ENCODE measurements at regions not wholly inside any gene's neighbourhood (a gene's known extent, or its start where the extent isn't known, plus 50 kb on each side); places are given as distances from the start of the nearest gene placed in this dataset.
A peak's percentile ranks its signal among the peaks of the same experiment; 100 is the strongest.
"Not testable (repeated sequence)": the region's sequence is repeated elsewhere in the genome, so short reads cannot be mapped to it uniquely, and the experiment has no call there.

DNA sequence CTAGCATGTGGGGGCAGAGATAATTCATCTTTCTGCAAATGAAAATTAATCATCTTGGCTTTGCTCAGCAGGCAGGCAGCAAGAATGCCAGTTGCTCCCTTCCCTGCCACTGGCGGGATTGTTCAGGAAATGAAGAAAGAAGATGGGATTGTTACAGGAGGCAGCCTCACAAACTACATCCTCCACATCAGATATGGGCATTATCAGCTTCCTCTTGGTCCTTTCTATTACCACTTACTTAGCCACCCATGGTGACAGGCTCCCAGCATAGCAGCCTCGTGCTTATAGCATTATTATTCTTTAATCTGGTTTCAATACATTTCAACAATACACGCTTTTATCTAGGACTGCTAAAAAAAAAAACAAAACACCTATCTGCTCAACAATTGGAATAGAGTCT, 461.6 kb upstream of the ISX start:
- DNase-seq (ENCODE audit: low spot score): no peak

DNA sequence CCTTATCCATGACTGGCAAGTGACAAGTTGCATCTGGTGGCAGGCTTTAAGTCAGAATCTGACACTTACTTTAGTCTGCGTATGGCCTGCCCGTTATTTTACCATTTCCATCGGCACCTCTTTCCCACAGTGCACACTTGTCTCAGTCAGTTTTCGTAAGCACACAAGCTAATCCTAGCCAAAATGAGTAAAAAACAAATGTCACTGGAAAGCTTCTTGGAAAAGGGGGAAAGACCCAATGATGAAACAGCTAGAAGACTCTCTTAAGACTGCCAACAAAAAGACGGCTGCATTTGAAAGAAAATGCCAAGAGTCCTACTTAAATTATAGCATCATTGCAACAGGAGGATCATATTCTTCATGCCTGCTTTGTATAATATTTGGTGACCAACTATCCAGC, 457.9 kb upstream of the ISX start:
- DNase-seq (ENCODE audit: low spot score): no peak

DNA sequence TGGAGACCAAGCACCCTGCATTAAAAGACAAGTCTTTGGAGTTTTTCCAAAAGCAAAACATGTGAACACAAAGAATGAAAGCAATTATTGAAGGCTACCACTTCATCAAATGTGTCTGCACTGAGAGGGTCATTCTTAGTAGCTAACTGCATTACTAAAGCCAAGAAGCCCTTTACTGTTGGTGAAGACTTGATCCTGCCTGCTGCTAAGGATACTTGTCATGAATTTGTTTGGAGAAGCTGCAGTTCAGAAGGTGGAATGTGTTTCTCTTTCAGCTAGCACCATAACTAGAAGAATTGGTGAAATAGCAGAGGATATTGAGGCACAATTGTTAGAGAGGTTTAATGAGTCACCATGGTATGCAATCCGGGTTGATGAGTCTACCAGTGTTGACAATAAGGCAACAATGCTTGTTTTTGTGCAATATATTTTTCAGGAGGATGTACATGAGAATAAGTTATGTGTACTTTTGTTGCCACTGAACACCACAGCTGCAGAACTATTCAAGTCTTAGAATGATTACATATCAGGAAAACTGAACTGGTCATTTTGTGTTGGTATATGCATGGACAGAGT, 457.3 kb upstream of the ISX start:
- peak; percentile 60 for DNase-seq (ENCODE audit: low spot score)

DNA sequence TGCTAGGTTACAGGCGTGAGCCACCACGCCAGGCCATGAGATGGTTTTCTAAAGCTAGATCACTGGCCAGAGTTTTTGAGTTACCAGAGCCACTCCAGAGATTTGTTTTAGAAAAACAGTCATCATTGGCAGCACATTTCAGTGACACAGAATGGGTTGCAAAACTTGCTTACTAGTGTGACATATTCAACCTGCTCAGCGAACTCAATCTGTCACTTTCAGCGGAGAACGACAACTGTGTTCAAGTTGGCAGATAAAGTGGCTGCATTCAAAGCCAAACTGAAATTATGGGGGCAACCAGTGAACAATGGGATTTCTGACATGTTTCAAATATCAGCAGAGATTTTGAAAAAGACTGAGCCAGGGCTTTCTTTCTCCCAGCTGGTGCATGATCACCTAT, 456.3 kb upstream of the ISX start:
- DNase-seq (ENCODE audit: low spot score): no peak

DNA sequence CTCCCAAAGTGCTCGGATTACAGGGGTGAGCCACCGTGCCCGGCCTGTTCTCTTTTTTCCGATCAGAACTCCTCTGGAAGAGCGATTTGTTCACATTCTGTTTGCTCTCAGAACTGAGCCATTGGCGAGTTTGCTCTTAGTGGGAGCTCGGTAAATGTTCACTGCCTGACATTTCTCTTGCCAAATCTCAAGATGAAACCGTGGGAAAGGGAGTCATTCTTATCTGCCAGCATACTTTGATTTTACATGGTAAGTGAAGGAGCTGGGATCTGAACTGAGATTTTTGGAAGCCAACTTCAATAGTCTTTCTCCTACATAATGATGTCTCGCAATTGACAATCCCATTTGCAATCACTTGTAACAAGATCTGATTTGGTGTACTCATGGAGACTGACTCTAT, 445.8 kb upstream of the ISX start:
- no peak for DNase-seq (ENCODE audit: low spot score)

DNA sequence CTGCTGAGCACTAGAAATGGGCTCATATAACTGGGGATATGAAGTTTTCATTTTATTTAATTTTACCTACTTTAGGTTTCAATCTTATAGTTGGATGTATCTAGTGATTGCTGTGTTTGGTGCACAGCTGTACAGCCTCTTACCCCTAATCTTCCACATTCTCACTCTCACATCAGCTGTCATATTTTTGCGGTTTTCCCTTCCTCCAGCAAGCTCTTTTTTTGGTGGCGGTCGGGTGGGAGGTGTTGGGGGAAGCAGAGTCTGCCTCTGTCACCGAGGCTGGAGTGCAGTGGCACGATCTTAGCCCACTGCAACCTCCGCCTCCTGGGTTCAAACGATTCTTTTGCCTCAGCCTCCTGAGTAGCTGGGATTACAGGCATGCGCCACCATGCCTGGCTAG, 445.1 kb upstream of the ISX start:
- DNase-seq (ENCODE audit: low spot score): no peak

DNA sequence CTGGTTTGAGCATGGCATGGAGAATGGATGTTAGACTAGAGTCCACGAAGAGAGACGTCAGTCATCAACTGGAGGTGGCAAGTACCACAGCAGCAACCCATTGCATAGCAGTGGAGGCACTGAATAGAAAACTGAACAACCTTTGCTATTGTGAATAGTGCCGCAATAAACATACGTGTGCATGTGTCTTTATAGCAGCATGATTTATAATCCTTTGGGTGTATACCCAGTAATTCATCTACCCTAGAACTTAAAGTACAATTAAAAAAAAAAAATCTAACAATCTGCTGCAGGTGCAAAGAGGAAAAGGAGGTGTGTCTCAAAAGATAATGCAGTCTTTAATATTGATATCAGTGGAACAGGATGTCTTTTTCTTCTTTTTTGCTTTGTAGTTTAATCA, 443.4 kb upstream of the ISX start:
- DNase-seq (ENCODE audit: low spot score): no peak

DNA sequence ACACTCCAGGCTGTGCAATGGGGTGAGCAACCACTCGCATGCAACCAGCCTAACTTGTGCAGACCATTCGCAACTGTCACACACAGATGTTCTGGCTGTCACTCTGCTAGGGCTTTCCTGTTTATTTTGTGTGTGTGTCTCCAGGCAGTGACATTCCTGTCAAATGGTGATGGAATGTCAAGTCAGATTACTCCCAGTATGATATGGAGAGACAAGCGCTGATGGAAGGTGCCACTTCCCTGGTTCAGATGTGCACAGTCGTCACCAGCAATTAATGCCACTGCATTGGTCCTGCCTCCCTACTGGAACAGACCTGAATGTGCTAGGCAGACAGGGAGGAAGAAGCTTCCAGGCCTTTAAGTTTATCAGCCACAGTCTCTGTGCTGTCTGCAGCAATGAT, 442.4 kb upstream of the ISX start:
- no peak for DNase-seq (ENCODE audit: low spot score)

DNA sequence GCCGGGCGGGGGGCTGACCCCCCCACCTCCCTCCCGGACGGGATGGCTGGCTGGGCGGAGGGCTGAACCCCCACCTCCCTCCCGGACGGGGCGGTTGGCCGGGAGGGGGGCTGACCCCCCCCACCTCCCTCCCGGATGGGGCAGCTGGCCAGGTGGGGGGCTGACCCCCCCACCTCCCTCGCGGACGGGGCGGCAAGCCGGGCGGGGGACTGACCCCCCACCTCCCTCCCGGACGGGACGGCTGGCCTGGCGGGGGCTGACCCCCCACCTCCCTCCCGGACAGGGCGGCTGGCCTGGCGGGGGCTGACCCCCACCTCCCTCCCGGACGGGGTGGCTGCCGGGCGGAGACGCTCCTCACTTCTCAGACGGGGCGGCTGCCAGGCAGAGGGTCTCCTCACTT, 440.1 kb upstream of the ISX start:
- not testable (repeated sequence) for DNase-seq (ENCODE audit: low spot score)

DNA sequence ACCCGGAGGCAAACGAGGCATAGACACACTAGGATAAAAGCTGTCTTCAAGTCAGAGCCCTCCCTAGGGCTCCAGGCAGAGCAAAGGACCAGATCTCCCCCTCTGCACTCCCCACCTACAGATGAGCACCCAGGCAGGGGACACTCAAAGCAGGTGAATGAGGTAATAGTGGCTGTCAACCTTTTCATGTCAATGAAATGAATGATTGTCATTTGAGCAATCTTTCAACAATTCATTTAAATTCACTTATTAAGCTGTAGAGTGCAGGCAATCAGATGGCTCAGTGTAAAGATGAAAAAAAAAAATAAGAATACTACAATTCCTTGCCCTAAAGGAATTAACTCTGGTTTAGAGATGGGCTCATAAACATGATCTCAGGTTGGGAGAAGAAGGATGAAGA, 427.8 kb upstream of the ISX start:
- DNase-seq (ENCODE audit: low spot score): no peak

DNA sequence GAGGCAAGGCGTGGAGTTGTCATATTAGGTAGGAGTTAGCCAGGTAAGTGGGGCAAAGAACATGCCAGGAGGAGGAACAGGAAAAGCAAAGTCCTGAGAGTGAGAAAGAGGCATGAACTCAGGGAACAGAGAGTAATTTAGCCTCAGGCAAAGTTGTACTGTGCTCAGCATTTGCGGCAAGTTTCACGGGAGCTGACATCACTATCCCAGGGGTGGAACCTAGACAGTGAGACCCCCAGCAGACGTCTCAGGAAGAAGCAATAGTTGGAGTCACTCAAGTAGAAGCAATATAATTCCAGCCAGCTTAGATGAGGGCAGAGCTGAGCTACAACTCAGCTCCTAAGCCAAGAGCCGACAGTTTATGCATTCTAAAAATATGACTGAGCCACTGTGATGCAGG, 426.0 kb upstream of the ISX start:
- no peak for DNase-seq (ENCODE audit: low spot score)

DNA sequence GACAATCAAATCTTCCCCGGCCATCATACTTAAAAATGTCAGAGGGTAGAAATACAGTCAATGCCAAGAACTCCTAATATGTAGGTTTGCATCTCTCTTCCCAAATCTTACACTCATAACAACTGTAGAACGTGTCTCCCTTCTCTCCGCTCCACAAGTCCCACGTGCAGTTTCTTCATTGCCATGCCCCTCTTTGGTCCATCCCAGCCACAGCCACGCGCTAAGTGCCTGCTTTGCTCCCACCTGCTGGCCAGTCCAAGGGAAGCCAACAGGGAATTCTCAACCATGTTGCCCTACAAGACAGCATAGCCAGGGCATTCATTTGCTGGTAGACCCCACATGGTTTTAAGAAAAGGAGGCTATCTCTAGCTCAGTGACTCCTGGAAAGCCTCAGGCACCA, 420.6 kb upstream of the ISX start:
- no peak for DNase-seq (ENCODE audit: low spot score)

DNA sequence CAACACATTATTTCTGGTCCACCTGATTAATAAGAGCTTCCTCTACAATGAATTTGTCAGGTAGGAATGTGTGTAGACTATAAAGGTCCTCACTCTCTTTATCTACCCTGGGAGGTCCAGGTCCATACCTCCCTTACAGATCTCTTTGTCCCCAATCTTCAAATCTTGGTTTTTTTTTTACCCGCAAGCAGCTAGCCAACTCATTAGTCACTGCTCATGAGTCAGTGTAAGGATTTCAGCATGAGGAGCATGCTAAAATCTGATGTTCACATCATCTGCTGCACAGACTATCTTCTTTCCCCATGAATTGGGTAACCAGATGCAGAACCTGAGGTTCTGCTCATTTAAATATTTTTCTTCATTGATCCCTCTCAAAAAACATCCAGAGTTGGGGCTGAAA, 397.0 kb upstream of the ISX start:
- DNase-seq (ENCODE audit: low spot score): peak; percentile 74

DNA sequence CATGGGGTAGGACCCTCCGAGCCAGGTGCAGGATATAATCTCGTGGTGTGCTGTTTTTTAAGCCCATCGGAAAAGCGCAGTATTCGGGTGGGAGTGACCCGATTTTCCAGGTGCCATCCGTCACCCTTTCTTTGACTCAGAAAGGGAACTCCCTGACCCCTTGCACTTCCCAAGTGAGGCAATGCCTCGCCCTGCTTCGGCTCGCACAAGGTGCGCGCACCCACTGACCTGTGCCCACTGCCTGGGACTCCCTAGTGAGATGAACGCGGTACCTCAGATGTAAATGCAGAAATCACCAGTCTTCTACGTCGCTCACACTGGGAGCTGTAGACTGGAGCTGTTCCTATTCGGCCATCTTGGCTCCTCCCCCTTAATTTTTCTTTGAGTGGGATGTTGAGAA, 382.9 kb upstream of the ISX start:
- not testable (repeated sequence) for DNase-seq (ENCODE audit: low spot score)

DNA sequence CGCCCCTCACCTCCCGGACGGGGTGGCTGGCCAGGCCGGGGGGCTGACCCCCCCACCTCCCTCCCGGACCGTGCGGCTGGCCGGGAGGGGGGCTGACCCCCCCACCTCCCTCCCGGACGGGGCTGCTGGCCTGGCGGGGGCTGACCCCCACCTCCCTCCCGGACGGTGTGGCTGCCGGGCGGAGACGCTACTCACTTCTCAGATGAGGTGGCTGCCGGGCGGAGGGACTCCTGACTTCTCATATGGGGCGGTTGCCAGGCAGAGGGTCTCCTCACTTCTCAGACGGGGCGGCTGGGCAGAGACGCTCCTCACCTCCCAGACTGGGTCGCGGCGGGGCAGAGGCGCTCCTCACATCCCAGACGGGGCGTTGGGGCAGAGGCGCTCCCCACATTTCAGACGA, 381.7 kb upstream of the ISX start:
- DNase-seq (ENCODE audit: low spot score): not testable (repeated sequence)

DNA sequence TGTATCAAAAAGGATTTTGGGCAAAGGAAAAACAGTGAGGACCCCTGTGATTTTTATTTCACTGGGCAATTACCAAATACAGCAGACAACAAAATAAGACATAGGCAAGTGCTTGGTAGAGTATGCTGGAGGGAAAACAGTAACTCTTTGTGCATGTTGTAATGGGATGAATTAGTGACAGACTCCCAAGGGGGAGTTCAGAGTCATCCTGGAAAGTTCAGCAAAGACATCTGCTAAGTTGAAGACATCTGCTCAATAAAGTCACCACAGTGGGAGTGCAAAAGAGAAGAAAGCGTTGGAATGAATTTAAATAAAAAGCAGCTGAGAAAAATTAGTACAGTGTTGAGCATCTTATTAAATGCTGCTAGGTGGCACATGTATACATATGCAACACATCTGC, 378.8 kb upstream of the ISX start:
- no peak for DNase-seq (ENCODE audit: low spot score)

DNA sequence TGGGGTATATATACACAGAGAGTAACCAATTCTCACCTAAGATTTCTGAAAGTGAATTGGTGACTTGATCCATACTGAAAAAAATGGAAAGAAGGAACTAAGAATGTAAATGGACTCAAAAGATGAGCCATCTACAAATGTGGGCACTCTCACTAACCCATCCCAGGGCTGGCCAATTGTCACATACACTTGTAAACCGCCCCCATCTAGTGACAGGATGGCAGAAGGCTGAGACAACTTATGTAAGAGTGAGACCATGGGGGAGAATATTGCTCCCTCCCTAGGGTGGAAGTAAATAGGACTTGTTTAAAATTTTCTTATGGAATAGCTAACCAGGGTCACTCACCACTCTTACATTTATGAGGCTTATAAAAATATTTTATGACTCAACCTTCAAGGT, 377.1 kb upstream of the ISX start:
- no peak for DNase-seq (ENCODE audit: low spot score)

DNA sequence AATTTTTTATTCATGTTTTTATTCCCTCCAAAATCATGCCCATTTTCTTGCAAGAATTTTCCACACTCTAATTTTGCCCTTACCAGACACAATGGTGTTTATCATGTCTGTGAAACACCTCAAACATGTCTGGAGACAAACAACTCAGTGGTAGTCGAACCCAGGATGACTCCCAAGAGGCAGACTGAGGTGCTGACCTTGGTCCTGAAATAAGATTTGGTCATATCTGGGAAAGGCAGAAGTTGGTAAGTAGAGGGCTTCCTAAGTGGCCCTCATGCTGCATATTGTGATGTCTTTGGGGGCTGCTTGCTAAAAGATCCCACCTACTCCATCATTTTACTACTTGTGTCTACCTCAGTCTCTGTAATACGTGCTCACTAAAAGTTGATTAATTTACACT, 369.4 kb upstream of the ISX start:
- peak; percentile 10 for DNase-seq (ENCODE audit: low spot score)

DNA sequence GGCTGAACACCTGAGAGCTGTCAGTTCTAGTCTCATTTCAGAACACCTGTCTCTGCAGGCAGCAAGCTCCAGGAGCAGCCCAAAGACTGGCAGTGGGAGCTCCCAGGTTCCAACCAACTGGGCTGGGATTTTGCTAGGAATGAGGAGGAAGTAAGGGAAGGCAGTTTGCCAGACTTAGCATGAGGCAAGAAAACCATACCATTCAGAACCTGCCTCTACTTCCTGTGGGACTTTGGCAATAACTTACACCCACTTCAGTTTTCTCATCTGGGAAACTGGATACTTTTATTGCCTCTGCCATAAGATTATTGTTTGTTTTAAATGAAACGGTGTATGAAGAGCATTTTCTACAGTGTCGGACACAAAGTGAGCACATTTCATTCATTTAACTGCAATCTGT, 363.7 kb upstream of the ISX start:
- DNase-seq (ENCODE audit: low spot score): no peak

DNA sequence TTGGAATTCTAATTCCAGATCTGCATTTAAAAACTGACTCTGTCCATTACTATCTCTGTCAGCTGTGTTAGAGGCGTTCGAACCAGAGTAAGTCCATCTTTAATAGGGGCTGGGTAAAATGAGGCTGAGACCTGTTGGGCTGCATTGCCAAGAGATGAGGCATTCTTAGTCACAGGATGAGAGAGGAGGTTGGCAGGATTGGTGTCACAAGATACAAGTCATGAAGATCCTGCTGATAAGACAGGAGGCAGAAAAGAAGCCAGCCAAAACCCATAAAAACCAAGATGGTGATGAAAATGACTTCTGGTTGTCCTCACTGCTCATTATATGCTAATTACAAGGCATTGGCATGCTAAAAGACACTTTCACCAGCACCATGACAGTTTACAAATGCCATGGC, 356.3 kb upstream of the ISX start:
- DNase-seq (ENCODE audit: low spot score): peak; percentile 53

DNA sequence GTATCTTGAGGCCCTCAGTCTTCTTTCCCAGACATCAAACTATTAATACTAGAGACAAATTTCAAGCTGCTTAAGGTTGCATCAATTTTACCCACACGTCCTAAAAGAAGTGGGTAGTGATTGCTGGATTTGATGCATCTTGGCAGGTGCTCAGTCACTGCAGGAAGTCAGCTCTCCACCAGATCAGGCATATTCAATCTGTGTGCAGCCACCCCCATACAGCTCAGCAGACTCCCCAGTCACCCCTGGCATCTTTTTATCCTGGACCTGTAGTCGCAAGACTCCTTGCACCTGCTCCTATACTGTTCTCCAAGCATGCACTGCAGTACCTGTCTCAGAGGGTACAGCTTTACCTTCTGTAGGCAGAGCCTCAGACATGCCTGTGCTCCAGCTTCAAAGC, 343.1 kb upstream of the ISX start:
- no peak for DNase-seq (ENCODE audit: low spot score)

DNA sequence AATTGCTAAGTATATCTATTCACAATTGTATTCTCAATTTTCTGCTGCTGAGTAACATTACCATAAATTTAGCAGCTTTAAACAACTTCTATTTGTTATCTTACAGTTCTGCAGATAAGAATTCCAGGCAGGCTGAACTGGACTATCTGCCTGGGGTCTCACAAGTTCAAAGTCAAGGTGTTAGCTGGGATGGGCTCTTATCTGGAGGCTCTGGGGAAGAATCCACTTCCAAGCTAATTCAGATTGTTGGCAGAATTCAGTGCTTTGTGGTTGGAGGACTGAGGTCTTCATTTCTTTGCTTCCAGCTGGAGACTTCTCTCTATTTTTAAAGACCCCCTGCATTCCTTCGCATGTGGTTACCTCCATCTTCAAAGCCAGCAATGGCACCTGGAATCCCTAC, 329.9 kb upstream of the ISX start:
- DNase-seq (ENCODE audit: low spot score): no peak

DNA sequence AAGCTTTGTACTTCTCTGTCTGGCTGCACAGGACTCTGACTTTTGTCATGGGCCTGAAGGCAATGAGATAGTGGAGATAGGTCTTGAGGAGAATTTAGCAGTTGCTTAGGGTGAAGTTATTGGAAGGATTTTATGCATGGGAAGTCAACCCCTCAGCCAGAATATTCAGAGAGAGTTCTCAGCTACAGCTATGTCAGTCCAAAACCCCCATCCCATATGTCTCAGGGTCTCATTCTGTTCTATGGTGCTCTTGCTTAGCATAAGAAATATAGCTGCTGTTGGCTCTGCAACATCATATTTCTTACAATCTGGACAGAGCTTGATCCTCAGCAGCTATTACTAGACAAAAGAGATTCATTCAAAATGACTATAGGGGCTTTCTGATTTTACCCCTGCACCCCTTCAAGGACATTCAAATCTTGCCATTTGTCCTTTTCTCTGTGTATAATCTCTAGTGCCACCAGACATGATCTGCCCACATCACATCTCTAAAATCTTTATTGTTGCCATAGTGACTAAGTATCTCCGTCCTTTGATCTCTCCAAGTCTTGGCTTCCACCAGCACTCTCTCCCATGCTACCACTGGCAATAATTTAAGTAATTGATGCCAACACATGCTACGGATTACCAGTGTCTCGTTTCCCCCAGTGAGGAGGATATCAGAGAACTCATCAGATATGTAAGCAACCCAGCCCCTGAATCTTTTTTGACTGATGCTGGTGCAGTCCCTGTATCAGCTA, 327.1 kb upstream of the ISX start:
- DNase-seq (ENCODE audit: low spot score): no peak

DNA sequence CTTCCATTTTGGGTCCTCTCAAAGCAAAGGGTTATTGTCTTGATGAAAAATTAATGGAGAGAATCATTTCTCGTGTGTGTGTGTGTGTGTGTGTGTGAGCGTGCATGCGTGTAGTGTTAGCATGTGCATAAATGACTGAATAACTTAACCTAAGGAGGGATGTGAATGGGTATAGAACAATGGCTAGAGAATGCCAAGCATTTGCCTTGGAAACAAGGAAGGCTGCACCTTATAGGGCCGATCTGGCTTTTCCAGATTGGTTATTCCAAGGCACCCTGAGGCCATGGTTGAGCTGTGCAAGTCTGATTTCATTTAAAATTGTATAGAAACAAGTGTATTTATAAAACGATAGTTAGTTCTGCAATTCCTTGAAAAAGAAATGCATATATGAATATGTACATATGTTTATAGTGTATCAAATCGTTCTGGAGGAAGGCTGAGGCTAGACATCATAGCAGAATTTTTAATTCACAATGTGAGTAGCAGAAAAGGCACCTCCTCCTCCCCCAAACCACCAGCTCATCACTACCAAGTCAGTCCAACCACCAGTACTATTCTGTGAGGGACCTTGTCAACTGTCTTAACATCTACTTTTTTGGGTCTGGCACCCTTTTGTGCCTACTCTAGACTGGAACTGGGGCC, 322.7 kb upstream of the ISX start:
- DNase-seq (ENCODE audit: low spot score): no peak
